ENCODE measurements at regions not wholly inside any gene's neighbourhood (a gene's known extent, or its start where the extent isn't known, plus 50 kb on each side); places are given as distances from the start of the nearest gene placed in this dataset.

DNA sequence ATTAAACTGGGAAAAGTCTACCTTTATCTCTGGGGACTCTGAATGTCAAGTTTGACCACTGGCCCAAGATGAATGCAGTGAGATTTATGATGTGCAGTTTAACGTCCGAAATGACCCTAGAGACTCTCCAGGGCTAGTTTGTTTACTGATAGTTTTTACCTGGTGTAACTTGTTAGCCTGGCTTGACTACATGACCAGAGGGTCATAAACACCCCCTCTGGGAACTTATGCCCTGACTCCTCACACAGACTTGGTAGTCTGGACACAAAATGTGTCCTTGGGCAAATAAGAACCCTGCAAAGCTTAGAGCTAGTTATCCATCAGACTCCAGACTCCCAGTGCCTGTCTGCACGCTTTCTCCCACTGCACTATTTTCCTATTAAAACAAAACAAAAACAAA, 606.5 kb downstream of the HACE1 start:
- DNase-seq (ENCODE audit: low read depth) = no peak
- no peak for TF ChIP-seq CTCF (IDR thresholded peaks at IDR 0.05; ENCODE audit: control insufficient read depth, extremely low read depth, insufficient read depth)
- H3K4me3 ChIP-seq (ENCODE audit: low read depth, low read length) = no peak overlapping the region

DNA sequence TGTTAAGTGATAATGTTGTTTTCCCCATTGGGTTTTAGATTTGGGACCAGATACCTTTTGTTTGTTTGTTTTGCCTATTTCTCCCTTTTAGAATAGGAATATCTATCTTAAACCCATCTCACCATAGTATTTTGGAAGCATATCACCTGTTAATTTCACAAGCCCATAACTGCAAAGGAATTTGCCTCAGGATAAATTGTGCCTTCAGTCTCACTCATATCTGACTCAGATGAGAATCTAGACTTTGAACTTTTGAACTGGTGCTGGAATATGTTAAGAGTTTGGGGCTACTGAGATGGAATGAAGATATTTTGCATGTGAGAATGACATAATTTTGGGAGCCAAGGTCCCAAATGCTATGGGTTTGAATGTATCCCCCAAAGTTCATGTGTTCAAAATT, 607.4 kb downstream of the HACE1 start:
- H3K4me3 ChIP-seq (ENCODE audit: low read depth, low read length) = no peak overlapping the region
- no peak for DNase-seq (ENCODE audit: low read depth)
- no peak for TF ChIP-seq CTCF (IDR thresholded peaks at IDR 0.05; ENCODE audit: control insufficient read depth, extremely low read depth, insufficient read depth)

- DNase-seq (ENCODE audit: low read depth) = no peak
- TF ChIP-seq CTCF (IDR thresholded peaks at IDR 0.05; ENCODE audit: control insufficient read depth, extremely low read depth, insufficient read depth) = no peak
- no peak overlapping the region for H3K4me3 ChIP-seq (ENCODE audit: low read depth, low read length)
Observed at GRCh38 chr6:104251651-104252050, 608.1 kb downstream of the HACE1 start.

DNA sequence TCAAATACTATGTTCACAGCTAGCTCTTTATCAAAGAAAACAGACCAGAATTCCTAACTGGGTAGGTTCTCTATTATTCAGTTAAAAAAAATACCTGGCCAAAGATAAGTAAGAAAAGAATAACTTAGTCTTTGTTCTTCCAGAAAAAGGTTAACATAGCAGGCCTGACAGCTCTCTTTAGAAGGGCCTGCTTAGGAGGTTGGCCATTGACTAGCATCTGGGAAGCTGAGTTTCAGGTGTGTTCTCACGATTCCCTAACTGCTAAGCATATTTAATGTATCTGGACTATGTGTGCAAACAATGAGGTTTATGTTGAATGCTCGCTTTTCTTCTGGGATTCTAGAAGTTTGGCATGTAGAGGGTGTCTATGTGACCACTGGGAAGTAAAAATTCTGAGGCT, 618.9 kb downstream of the HACE1 start:
- DNase-seq (ENCODE audit: low read depth) = no peak
- H3K4me3 ChIP-seq (ENCODE audit: low read depth, low read length) = no peak overlapping the region
- no peak for TF ChIP-seq CTCF (IDR thresholded peaks at IDR 0.05; ENCODE audit: control insufficient read depth, extremely low read depth, insufficient read depth)

- no peak overlapping the region for H3K4me3 ChIP-seq (ENCODE audit: low read depth, low read length)
- DNase-seq (ENCODE audit: low read depth) = no peak
- TF ChIP-seq CTCF (IDR thresholded peaks at IDR 0.05; ENCODE audit: control insufficient read depth, extremely low read depth, insufficient read depth) = no peak
Observed at GRCh38 chr6:104239971-104240370, 619.7 kb downstream of the HACE1 start.

- no peak overlapping the region for H3K4me3 ChIP-seq (ENCODE audit: low read depth, low read length)
- DNase-seq (ENCODE audit: low read depth) = peak; percentile 82
- no peak for TF ChIP-seq CTCF (IDR thresholded peaks at IDR 0.05; ENCODE audit: control insufficient read depth, extremely low read depth, insufficient read depth)
Observed at GRCh38 chr6:104229057-104229456, 630.7 kb downstream of the HACE1 start.

GRCh38 chr6:104227508-104227907, 632.2 kb downstream of the HACE1 start:
- no peak overlapping the region for H3K4me3 ChIP-seq (ENCODE audit: low read depth, low read length)
- no peak for TF ChIP-seq CTCF (IDR thresholded peaks at IDR 0.05; ENCODE audit: control insufficient read depth, extremely low read depth, insufficient read depth)
- no peak for DNase-seq (ENCODE audit: low read depth)

Measured in LNCaP clone FGC (cell line).